Activated T-cell treated with anti-CD3 and anti-CD28 coated beads, Interleukin-2, amount 50 U/mL, for 72 hours (primary cell): ENCODE measurements at regions not wholly inside any gene's neighbourhood (a gene's known extent, or its start where the extent isn't known, plus 50 kb on each side); places are given as distances from the start of the nearest gene placed in this dataset.
"Not testable (repeated sequence)": the region's sequence is repeated elsewhere in the genome, so short reads cannot be mapped to it uniquely, and the experiment has no call there.

Source experiments
- ATAC-seq, 2 donors: fragments of 150-1000 bp; cut with Tn5 transposase; replicated peaks in 1 of 2; 2 replicates each; pipeline ENCODE4 v1.10.0; 2021; ENCODE audit warnings: moderate library complexity in 2 of 2, mild to moderate bottlenecking in 1 of 2
- DNase-seq, 2 donors: peaks; one replicate each; pipeline ENCODE4 v3.0.0; 2021 to 2022; ENCODE audit warnings: mixed read lengths in 1 of 2
- H3K27ac Mint-ChIP-seq: one replicate; pipeline ENCODE4 v1.8.0; 2022; ENCODE audit warnings: mild to moderate bottlenecking, moderate library complexity, mixed read lengths
- H3K27me3 Mint-ChIP-seq: one replicate; pipeline ENCODE4 v1.8.0; 2022; ENCODE audit warnings: low read depth, mixed read lengths
- H3K36me3 Mint-ChIP-seq, 2 donors: one replicate each; pipeline ENCODE4 v1.8.0; 2022; ENCODE audit warnings: mixed read lengths in 2 of 2, mild to moderate bottlenecking in 1 of 2; ENCODE audit not compliant: insufficient read depth in 2 of 2
- H3K4me1 Mint-ChIP-seq: one replicate; pipeline ENCODE4 v1.8.0; 2022; ENCODE audit warnings: low read depth, mixed read lengths
- H3K4me3 Mint-ChIP-seq, 2 donors: one replicate each; pipeline ENCODE4 v1.8.0; 2022; ENCODE audit warnings: mild to moderate bottlenecking in 2 of 2, mixed read lengths in 2 of 2, moderate library complexity in 2 of 2
- H3K9me3 Mint-ChIP-seq, 2 donors: one replicate each; pipeline ENCODE4 v1.8.0; 2022; ENCODE audit warnings: mixed read lengths in 2 of 2

GRCh38 chr18:64714086-64714485 is 565.2 kb upstream of the LINC00305 start:
- Mint-ChIP-seq H3K9me3 (peaks cover 0 to 1% of the 10 kb centered on the region in 2 donors), H3K4me1 (no peaks in the 10 kb centered on the region), H3K36me3 (no peaks in the 10 kb centered on the region), H3K27me3 (no peaks in the 10 kb centered on the region), H3K27ac (no peak overlapping the region), H3K4me3 (no peak overlapping the region)
- no peak for ATAC-seq
- DNase-seq, result no peak

- no peak overlapping the region for H3K27ac Mint-ChIP-seq
- DNase-seq, result no peak
These were observed 564.4 kb upstream of the LINC00305 start for GRCh38 chr18:64713284-64713683.

GRCh38 chr18:64712035-64712434 is 563.1 kb upstream of the LINC00305 start:
- no peak for ATAC-seq
- DNase-seq, result no peak
- no peak overlapping the region for H3K27ac Mint-ChIP-seq
- H3K4me1 Mint-ChIP-seq, result no peaks in the 10 kb centered on the region
- no peak overlapping the region for H3K4me3 Mint-ChIP-seq
- H3K36me3 Mint-ChIP-seq, result no peaks in the 10 kb centered on the region
- peaks cover 0 to 1% of the 10 kb centered on the region in 2 donors for H3K9me3 Mint-ChIP-seq
- no peaks in the 10 kb centered on the region for H3K27me3 Mint-ChIP-seq

More at GRCh38 chr18:64713284-64713683, 564.4 kb upstream of the LINC00305 start:
- ATAC-seq, result no peak
- no peak overlapping the region for H3K4me3 Mint-ChIP-seq
- H3K36me3 Mint-ChIP-seq, result no peaks in the 10 kb centered on the region
- peaks cover 0 to 1% of the 10 kb centered on the region in 2 donors for H3K9me3 Mint-ChIP-seq
- H3K4me1 Mint-ChIP-seq, result no peaks in the 10 kb centered on the region
- H3K27me3 Mint-ChIP-seq, result no peaks in the 10 kb centered on the region

GRCh38 chr18:64710105-64710861 is 561.4 kb upstream of the LINC00305 start:
- DNase-seq, result no peak
- no peaks in the 10 kb centered on the region for H3K27me3 Mint-ChIP-seq
- no peak overlapping the region for H3K4me3 Mint-ChIP-seq
- no peak for ATAC-seq
- H3K27ac Mint-ChIP-seq, result no peak overlapping the region
- H3K9me3 Mint-ChIP-seq, result peaks cover 3 to 5% of the 10 kb centered on the region in 2 donors
- no peaks in the 10 kb centered on the region for H3K4me1 Mint-ChIP-seq
- no peaks in the 10 kb centered on the region for H3K36me3 Mint-ChIP-seq

- H3K4me3 Mint-ChIP-seq, result no peak overlapping the region
- no peak overlapping the region for H3K27ac Mint-ChIP-seq
- DNase-seq (no peak), ATAC-seq (no peak)
- H3K4me1 Mint-ChIP-seq, result no peaks in the 10 kb centered on the region
- peaks cover 2 to 9% of the 10 kb centered on the region in 2 donors for H3K9me3 Mint-ChIP-seq
- H3K27me3 Mint-ChIP-seq, result no peaks in the 10 kb centered on the region
- H3K36me3 Mint-ChIP-seq, result no peaks in the 10 kb centered on the region
These were observed 558.2 kb upstream of the LINC00305 start for GRCh38 chr18:64707052-64707451.

GRCh38 chr18:64699081-64699480 is 550.2 kb upstream of the LINC00305 start:
- H3K27ac Mint-ChIP-seq, result no peak overlapping the region
- H3K36me3 Mint-ChIP-seq, result no peaks in the 10 kb centered on the region
- ATAC-seq, result no peak
- H3K4me3 Mint-ChIP-seq, result no peak overlapping the region
- H3K9me3 Mint-ChIP-seq, result peaks cover 6 to 8% of the 10 kb centered on the region in 2 donors
- no peaks in the 10 kb centered on the region for H3K27me3 Mint-ChIP-seq
- no peaks in the 10 kb centered on the region for H3K4me1 Mint-ChIP-seq
- no peak for DNase-seq

- H3K27me3 Mint-ChIP-seq, result no peaks in the 10 kb centered on the region
- no peak overlapping the region for H3K27ac Mint-ChIP-seq
- no peak for DNase-seq
- H3K36me3 Mint-ChIP-seq, result no peaks in the 10 kb centered on the region
- H3K4me3 Mint-ChIP-seq, result no peak overlapping the region
- H3K4me1 Mint-ChIP-seq, result no peaks in the 10 kb centered on the region
- H3K9me3 Mint-ChIP-seq, result peaks cover 6 to 9% of the 10 kb centered on the region in 2 donors
- no peak for ATAC-seq
These were observed 547.1 kb upstream of the LINC00305 start for GRCh38 chr18:64695851-64696553.

GRCh38 chr18:64693766-64694165 is 544.9 kb upstream of the LINC00305 start:
- H3K4me3 Mint-ChIP-seq, result no peak overlapping the region
- H3K27me3 Mint-ChIP-seq, result no peaks in the 10 kb centered on the region
- H3K4me1 Mint-ChIP-seq, result no peaks in the 10 kb centered on the region
- H3K36me3 Mint-ChIP-seq, result no peaks in the 10 kb centered on the region
- peaks cover 6 to 10% of the 10 kb centered on the region in 2 donors for H3K9me3 Mint-ChIP-seq
- no peak overlapping the region for H3K27ac Mint-ChIP-seq
- ATAC-seq (no peak), DNase-seq (no peak)

GRCh38 chr18:64692826-64693225 is 543.9 kb upstream of the LINC00305 start:
- H3K27ac Mint-ChIP-seq, result no peak overlapping the region
- ATAC-seq (no peak), DNase-seq (no peak)
- peaks cover 5 to 6% of the 10 kb centered on the region in 2 donors for H3K9me3 Mint-ChIP-seq
- no peaks in the 10 kb centered on the region for H3K36me3 Mint-ChIP-seq
- no peaks in the 10 kb centered on the region for H3K27me3 Mint-ChIP-seq
- H3K4me3 Mint-ChIP-seq, result no peak overlapping the region
- H3K4me1 Mint-ChIP-seq, result no peaks in the 10 kb centered on the region

GRCh38 chr18:64679121-64679520 is 530.2 kb upstream of the LINC00305 start:
- H3K27me3 Mint-ChIP-seq, result no peaks in the 10 kb centered on the region
- no peak for ATAC-seq
- H3K4me3 Mint-ChIP-seq, result no peak overlapping the region
- peaks cover 2 to 3% of the 10 kb centered on the region in 2 donors for H3K36me3 Mint-ChIP-seq
- no peak for DNase-seq
- no peak overlapping the region for H3K27ac Mint-ChIP-seq
- H3K9me3 Mint-ChIP-seq, result peaks cover 6 to 12% of the 10 kb centered on the region in 2 donors
- no peaks in the 10 kb centered on the region for H3K4me1 Mint-ChIP-seq

GRCh38 chr18:64678048-64678447 is 529.2 kb upstream of the LINC00305 start:
- Mint-ChIP-seq H3K4me3 (no peak overlapping the region), H3K27me3 (no peaks in the 10 kb centered on the region), H3K36me3 (peaks cover 2 to 3% of the 10 kb centered on the region in 2 donors), H3K4me1 (no peaks in the 10 kb centered on the region), H3K27ac (no peak overlapping the region), H3K9me3 (peaks cover 6 to 12% of the 10 kb centered on the region in 2 donors)
- ATAC-seq, result no peak
- no peak for DNase-seq

GRCh38 chr18:64674694-64675093 is 525.8 kb upstream of the LINC00305 start:
- DNase-seq (no peak), ATAC-seq (no peak)
- Mint-ChIP-seq H3K4me1 (no peaks in the 10 kb centered on the region), H3K4me3 (no peak overlapping the region), H3K9me3 (peaks cover 4 to 10% of the 10 kb centered on the region in 2 donors), H3K27me3 (no peaks in the 10 kb centered on the region), H3K36me3 (peaks cover 0 to 4% of the 10 kb centered on the region in 2 donors), H3K27ac (no peak overlapping the region)

GRCh38 chr18:64671293-64671692 is 522.4 kb upstream of the LINC00305 start:
- not testable (repeated sequence) for H3K27ac Mint-ChIP-seq, ATAC-seq, DNase-seq, H3K4me1 Mint-ChIP-seq, H3K27me3 Mint-ChIP-seq, H3K4me3 Mint-ChIP-seq, H3K36me3 Mint-ChIP-seq
- H3K9me3 Mint-ChIP-seq, result peaks cover 4 to 14% of the 10 kb centered on the region in 2 donors
